GM21529 (cell line): ENCODE measurements at regions not wholly inside any gene's neighbourhood (a gene's known extent, or its start where the extent isn't known, plus 50 kb on each side); places are given as distances from the start of the nearest gene placed in this dataset.
"Not testable (repeated sequence)": the region's sequence is repeated elsewhere in the genome, so short reads cannot be mapped to it uniquely, and the experiment has no call there.

ENCODE experiments used
- ATAC-seq: cut with Tn5 transposase; IDR thresholded peaks from one replicate; pipeline ENCODE4 v1.9.1; 2021; ENCODE audit not compliant: unreplicated experiment

DNA sequence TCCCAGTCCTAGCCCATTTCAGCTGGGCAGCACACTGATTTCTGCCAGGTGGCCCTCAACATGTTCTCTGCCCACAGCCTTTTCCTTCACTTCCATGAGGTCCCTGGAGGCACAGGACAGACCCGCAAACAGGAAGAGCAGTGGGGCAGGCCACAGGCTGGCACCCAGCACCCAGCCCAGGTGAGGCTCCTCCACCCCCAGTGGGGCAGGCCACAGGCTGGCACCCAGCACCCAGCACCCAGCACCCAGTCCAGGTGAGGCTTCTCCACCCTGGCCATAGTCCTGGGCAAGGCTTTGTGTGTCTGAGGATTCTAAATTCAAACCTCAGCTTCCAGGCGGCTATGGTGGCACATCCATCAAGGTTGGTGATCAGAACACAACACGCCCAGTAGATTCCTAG, 1413.0 kb downstream of the BRD1 start:
- no peak for ATAC-seq

DNA sequence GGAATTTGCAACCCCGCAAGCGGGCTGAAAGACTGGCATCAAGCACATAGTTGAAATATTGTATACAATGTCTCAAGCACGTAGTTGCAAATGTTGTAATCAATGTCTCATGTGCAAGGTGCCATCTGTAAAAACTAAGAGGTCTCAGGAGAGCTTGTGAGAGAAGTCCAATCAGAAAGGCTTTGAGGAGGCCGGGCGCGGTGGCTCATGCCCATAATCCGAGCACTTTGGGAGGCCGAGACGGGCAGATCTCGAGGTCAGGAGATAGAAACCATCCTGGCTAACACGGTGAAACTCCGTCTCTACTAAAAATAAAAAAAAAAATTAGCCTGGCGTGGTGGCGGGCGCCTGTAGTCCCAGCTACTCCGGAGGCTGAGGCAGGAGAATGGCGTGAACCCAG, 1414.7 kb downstream of the BRD1 start:
- not testable (repeated sequence) for ATAC-seq

DNA sequence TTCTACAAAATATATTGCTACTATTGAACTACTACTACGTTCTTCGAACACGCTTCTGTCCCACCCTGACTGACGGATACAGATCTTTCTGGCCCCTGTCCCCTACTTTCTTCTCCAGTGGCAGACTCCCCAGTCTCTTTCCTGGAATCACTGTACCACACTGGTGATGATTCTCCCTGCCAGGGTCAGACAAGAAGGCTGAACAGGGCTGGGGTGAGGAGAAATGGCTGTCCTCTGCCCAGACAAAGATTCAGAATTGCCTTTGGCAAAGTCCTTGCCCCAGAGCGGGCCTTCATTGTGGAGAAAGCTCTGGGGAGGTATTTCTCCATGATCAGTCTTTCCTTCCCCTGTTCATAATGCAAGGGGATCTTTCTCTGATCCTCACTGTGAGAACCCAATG, 1417.1 kb downstream of the BRD1 start:
- no peak for ATAC-seq

DNA sequence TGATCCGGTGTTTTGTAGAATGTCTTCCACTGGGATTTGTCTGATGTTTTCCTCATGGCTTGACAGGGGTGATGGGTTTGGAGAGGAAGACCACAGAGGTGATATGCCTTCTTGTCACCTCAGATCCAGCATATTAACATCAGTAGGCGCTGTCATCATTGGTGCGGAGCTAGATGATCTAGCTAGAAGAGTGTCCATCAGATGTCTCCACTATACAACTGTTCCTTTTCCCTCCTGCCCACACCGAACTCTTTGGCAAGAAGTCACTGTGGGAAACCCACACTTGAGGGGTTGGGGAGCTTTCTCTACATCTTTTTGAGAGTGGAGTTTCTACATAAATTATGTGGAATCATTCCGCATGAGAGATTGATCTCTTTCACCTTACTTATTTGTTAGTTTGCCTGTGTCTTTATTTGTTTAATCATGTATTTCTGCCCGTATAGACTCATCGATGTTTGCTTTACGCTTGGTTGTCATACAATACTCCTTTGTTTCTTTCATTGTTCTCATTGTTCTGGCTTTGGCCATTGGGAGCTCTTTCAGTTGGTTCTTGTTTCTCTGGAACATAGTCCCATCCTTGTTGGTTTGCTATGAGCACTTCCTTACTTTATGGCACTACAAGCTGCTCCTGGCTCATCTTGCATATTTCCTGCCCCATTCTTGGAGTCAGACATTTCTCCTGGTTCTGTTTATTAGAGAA, 1420.3 kb downstream of the BRD1 start:
- ATAC-seq, result no peak

DNA sequence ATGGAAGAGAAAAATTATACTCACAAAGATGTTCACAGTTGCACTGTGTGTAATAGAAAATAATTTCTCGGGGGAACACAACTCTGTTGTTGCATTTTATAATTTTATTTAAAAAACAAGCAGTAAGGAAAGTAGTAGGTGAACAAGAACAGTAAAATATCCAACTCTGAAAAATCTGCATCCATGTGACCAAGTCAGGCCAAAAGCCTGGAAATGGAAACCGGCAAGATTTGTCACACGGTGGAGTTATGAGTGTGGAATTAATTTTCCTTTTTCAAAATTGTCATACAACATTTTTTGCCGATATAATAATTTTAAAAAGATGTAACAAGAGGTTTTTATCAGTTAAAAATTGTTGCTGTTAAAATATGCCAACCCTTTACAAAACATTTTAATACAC, 1421.5 kb downstream of the BRD1 start:
- ATAC-seq, result no peak

DNA sequence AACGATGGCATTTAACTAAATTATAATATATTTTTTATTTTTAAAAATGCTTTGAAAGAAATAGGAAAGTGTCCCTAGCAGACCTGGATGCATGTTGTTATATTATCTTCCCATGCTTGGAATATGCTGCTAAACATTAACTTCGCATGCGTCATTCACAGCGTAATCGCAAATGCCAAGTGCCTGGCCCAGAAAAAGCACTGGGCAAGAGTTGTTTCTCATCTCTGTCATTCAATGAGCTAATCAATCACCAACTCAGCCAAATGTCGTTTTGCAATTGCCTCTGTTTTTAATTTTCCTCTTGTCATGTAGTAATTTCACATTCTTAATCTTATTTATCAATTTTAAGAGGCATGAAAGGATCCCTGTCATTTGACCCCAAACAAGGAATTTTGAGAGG, 1421.9 kb downstream of the BRD1 start:
- ATAC-seq, result no peak

DNA sequence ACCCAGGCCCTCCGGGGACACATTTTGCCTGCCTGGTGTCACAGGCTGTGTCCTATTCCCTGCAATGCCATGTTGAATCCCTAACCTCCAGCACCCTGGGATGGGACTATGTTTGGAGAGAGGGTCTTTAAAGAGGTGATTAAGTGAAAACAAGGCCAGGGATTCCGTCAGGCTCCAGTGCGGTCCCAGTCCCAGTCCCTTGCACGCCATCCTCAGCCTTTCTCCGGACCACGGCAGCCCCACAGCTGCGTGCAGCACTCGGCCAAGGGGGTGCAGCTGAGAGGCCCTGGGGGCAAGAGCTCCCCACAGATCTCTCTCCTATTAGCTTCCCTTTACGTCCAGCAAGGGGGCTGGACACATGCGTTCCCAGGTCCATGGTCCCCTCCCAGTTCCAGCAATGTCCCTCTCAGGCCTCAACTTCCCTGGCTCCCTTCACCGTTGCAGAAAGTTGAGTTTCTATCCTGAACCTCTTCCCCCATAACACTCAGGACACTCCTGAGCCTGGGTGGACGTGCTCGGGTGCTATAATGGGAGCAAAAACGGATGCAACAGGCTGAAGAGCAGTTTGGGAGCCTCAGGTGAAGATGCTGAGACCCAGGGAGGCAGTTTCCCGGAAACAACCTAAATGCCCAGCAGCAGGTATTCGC, 1422.7 kb downstream of the BRD1 start:
- ATAC-seq, result no peak

DNA sequence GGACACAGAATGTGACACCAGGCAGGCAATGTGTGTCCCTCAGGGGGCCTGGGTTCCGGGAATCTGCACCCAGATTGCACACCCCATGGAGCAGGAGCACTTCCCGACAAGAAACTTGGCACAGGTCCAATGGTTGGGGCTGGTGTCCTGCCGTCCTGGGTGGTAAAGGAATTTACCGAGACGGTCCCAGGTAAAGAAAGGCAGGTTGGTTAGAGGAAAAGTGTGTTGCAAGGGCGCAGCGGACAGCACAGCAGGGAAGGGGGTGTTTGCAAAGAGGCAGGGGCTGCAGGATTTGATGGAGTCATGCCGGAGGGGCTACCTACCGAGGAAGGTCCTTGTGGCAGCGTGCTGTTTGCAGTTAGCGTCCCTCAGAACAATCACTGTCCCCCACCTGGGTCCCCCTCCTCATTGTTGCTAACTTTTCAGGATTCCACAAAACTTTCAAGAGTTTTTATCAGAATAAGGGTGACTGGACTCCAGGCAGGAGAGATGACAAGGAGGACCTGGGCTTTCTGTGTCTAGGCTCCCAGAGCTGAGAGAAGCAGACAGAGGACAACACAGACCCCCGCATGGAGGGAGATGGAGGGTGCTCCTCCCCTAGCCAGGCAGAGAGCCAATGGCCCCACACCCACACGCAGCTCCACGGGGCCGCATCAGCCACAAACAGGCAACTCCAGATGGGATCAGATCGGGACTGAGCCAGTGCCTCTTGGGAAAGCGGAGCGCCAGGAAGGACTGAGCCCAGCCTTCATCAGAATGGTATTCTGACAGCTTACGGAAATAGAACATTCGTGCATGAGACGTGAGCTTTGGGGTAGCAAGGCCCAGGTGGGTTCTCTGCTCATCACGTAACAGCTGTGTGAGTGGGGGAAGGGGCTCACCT, 1423.9 kb downstream of the BRD1 start:
- ATAC-seq, result no peak

DNA sequence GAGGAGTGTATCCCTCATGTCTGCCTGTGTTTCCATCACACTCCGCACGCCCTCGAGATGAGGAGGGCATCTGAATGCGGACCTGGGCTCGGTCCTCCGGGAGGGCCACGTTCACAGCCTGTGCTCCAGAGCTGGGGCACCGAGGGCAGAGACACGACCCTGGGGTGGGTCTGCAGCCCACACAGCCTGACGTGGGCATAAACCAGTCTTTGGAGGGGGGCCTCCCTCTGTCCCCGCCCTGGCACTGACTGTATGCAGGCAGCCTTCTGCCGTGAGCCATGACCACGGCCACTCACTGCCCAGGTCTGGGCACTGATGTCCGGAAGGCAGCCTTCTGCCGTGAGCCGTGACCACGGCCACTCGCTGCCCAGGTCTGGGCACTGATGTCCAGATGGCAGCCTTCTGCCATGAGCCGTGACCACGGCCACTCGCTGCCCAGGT, 1425.1 kb downstream of the BRD1 start:
- ATAC-seq, result no peak

DNA sequence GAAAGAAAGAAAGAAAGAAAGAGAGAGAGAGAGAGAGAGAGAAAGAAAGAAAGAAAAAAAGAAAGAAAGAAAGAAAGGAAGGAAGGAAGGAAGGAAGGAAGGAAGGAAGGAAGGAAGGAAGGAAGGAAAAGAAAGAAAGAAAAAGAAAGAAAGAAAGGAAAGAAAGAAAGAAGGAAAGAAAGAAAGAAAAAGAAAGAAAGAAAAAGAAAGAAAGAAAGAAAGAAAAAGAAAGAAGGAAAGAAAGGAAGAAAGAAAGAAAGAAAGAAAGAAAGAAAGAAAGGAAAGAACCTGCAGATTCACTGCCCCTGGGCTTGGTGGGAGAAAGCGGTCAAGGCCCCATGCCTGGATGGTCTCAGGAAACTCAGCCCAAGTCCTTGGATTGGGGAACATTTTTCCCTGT, 1426.2 kb downstream of the BRD1 start:
- ATAC-seq, result not testable (repeated sequence)

DNA sequence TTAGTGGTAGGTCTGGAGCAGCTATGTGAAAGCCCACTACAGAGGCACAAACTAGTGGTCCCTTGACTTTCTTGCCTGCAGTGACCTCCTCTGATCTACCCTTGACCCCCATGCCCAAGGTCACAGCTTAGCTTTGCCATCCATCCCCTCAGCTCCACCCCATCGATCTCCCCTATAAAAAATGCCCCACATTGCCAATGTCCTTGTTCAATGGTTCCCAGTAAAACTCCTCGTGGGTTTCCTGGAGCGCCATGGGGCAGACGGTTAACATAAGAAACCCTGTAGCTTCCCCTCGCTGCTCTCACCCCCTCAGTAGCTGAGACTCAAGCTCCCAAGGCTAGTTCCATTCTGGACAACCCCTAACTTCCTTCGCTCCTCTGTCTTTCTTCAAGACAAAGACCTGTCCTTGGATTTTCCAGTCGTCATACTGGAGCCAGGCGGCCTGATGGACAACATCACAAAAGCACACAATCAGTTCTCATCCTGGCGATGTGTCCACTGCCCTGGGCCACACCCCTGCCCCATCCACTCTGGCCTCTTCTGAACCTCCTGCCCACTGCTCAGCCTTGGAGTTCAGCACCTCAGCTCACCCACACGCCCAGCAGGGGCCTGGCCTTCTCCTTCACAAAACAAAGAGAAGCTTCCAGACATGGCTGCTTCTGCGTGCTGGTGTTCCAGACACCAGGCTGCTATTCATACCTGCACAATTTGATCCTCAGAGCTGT, 1429.3 kb downstream of the BRD1 start:
- no peak for ATAC-seq

DNA sequence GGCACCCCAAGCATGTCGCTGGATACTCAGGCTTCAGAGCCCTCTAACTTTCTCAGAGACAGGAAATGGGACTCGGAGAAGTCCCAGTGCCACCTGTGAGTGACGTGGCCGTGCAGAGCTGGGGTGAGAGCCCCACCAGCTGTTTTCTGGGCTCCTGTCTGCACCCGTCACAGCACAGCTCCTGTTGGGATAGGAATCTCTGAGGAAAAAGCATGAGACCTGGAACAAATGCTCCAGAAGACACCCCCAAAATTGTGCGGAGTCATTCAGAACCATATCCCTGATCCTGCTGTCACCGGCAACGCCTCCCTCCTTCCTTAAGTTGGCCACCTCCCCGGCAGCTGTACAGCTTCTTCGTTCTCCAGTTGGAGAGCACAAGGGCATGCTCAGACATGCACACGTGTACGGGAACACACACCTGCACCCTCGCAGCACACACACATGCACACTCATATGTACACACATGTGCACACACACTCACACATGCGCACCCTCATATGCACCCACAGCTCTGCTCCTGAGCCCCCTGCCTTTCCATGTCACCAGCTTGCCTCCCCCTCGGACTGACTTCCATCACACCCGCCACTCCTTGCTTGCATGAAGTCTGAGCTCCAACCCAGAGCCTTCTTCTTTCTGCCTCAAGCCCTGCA, 1430.0 kb downstream of the BRD1 start:
- ATAC-seq, result no peak

DNA sequence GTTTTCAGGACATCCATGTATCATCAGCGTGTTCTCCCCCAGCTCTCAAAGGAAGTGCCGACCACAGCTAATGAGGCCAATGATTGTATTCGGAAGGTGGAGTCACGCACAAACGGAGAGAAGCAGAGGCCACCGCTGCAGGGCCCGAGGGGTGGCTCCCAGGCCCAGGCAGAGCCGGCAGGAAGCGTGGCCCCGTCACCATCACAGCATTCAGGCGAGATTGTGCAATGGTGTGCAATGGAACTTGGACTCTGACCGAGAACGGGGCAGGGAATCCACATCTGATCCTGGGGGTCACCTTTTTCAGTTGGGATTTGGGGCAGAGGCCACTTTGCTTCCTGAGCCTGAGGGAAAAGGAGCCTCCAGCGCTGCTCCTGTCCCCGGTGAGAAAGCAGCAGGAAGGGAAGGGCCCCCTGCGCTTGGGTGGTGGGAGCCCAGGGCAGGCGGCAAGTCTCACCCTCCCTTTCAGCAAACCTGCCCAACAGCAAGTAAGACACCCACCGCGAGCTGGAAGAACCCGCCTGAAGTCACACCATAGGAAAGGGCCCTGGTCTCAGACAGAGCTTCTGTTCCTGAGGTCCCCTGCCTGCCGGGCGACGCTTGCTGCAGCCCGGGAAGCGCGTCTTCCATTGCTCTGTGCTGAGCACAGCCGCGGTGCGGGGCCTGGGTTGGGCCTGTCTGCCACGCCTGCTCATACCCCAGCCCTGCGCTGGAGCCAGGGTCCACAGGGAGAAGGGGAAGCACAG, 1430.7 kb downstream of the BRD1 start:
- ATAC-seq, result no peak

DNA sequence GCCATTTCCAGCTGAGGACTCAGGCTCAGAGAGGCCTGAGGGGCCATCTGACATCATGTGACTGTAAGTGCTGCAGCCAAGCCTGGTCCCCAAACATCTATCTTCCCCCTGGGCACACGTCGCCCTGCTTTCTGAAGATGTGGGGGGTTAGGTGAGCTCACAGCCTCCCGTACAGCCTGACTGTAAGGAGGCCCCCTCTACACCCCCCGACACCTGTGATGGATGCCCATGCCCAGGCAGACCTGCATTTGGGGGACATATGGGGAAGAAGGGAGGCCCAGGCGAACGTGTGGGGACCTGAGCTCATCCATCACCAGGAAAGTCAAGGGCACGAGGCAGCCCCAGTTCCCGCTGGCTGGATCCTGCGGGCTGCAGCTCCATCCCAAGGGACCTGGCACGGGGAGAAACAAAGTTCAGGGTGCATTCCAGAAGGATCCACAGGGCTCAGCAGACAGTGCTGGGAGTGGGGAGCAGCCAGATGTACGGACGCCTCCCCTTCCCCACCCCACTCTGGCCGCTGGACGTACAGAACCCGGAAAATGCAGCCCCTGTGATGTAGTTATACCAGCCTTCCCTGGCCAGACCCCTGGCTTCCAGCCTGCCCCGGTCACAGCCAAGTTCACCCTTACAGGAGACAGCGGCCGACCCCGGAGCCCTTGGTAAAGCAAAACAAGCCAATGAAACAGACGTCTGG, 1431.4 kb downstream of the BRD1 start:
- ATAC-seq, result no peak

DNA sequence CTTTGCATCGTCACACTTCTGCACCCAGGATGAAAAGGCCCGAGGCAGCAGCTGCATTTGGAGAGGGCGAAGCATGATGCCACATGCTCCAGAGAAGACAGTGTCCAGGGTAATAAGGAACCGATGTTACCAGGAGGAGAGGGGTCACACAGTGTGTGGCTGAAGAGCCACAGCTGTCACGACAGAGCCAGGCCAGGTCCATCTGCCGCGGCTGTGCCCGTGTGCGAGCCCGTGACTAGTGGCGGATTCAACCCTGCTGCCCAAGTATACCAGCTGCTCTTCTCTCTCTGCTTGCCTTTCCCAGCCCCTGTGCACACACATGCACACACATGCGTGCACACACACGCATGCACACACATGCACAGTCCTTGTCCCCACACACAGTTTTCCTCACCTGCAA, 1432.5 kb downstream of the BRD1 start:
- ATAC-seq, result no peak

DNA sequence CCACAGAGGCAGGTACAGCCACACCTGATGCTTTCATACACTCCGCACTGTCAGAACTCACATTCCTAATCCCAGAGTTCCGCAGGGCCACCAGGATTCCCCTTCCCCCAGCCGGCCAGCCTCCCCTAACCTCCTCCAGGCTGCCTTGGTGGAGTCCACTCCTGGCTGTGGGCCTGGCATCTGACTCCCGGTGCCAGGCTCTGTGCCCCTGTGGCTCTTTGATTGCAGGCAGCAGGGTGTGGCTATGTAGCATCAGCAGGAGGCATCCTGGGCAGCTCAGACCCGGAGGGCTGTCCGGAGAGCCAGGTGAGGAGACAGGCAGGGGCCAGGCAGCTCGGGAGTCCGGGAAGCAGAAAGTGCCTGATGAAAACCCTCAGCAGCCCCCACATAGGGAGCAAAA, 1432.9 kb downstream of the BRD1 start:
- no peak for ATAC-seq

DNA sequence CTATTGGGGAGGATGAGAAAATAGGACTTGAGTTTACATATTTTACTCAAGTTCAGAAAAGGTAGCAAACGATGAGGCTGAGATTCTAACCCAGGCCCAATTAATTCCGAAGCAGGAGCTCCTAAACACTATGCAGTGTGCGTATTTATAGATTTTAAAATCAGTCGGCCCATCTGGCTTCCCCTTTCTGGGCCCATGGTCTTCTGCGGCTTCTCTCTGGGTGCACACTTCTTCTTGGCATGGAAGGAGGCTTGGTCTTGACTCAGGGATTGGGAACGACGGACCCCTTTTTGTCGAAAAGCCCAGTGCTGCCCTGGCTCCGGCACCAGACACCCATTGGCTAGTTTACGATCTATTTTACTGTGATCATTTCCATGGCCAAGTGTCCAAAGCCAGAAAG, 1433.8 kb downstream of the BRD1 start:
- no peak for ATAC-seq

DNA sequence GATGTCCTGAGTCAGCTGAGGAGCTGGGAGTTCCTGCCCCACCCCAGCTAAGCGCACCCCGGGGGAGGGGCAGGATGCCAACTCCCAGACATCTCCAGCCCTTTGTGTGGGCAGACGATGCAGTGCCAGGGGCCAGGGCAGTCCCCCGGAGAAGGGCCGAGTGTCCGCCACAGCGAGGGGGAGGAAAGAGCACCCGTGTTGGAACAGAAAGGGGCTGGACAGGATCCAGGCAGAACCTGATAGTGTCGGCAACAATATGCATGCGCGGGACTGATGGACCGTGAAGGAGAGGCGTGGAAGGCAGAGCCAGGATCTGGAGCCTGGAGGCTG, 1434.7 kb downstream of the BRD1 start:
- ATAC-seq, result no peak

DNA sequence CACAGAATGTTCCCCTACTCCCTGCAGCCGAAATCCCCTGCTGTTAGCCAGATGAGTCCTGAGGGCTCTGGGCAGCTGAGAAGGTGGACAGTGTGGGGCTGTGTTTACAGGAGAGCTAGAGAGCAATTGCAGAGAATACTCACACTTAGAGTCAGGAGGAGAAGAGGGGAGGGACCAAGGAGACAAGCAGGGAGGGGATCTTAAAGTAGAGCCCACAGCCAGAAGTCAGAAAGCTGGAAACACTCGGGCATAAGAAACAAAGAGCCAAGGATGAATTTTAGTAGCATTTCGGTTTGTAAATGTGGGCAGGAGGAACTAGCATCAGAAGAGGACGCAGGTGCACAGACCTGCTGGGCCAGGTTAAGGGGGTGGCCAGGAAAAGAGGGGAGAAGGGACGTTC, 1435.9 kb downstream of the BRD1 start:
- ATAC-seq, result no peak
